ENCODE measurements at regions not wholly inside any gene's neighbourhood (a gene's known extent, or its start where the extent isn't known, plus 50 kb on each side); places are given as distances from the start of the nearest gene placed in this dataset.
A peak's percentile ranks its signal among the peaks of the same experiment; 100 is the strongest.

DNA sequence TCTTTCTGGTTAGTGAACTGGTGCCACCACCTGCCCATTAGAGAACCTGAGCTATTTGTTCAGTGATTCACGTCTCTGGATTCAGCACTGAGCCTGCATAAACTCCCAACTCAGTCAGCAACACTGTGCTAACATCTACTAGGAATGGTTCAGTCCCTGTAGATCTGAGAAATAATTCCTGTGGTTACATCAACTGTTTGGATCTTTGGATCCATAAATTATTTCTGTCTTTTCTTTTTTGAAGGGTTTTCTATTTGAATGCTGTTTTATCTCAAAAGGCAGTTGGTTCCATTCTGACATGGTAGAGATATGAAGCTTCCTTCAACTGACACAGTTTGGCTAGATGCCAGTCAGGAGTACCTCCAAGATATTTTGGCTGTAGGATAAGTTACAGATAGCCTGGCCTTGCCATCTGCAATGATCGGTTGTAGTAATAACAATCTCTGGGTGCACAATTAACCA, 125.9 kb downstream of the TRMT11 start:
- H3K4me1 ChIP-seq (replicated peaks in 1 of 2; ENCODE audit: control insufficient read depth in 2 of 2, insufficient read depth in 2 of 2, low read length in 2 of 2) = peaks cover 0 to 48% of the 10 kb centered on the region in 2 experiments; a peak in 4 of 5 replicates
- no peaks in the 10 kb centered on the region for H3K36me3 ChIP-seq (ENCODE audit: control insufficient read depth, insufficient read depth, low read length)
- ATAC-seq (peak; percentile 80), FAIRE-seq (peak; percentile 95), DNase-seq (ENCODE audit: extremely low read depth in 1 of 4, low spot score in 3 of 4) (peak in 2 of 4 experiments; percentile 57 to 92)
- no peaks in the 10 kb centered on the region for H3K9me3 ChIP-seq (replicated peaks; ENCODE audit: control insufficient read depth, insufficient read depth, low read depth, low read length)
- in situ Hi-C loops (cut with MboI) (no loop called here), intact Hi-C loops (cut with micrococcal nuclease) (loop anchor here (2.0 to 10.0 kb wide), 4 partner anchors 55 to 327 kb away; partner anchors contain the start of gene TRMT11)
- no TSS peak for BruUV-seq (replicated peaks)
- ChIA-PET POLR2A (interaction anchor here (0.5 to 1.6 kb wide), 6 partner anchors 8 to 1130 kb away, joined by 3 to 5 read pairs (median 3); no protein-coding TSS in a partner anchor), CTCF (ENCODE audit: low intra/inter-chr PET ratio) (no interaction called here)
- no peaks in the 10 kb centered on the region for H3K79me2 ChIP-seq (ENCODE audit: control insufficient read depth, insufficient read depth, low read length)
- H3K27ac ChIP-seq (ENCODE audit: extremely low read depth, low read depth, low read length) = peak overlapping the region; percentile 73
- no peaks in the 10 kb centered on the region for H3K27me3 ChIP-seq (ENCODE audit: control insufficient read depth in 2 of 2, insufficient read depth in 2 of 2, low read length in 2 of 2)
- peak overlapping the region in 1 of 2 experiments; percentile 16; a peak in 1 of 4 replicates for H3K9ac ChIP-seq (ENCODE audit: insufficient read depth in 1 of 2, low read depth in 2 of 2, low read length in 2 of 2)
- peak overlapping the region; percentile 54; the same call in 1 of the 2 replicates for H3K4me2 ChIP-seq (ENCODE audit: insufficient read depth, low read length)
- H2AFZ ChIP-seq (ENCODE audit: low read depth, low read length) = peak overlapping the region; percentile 40; the same call in 1 of the 2 replicates
- no peaks in the 10 kb centered on the region for H4K20me1 ChIP-seq (replicated peaks; ENCODE audit: control insufficient read depth, insufficient read depth, low read length)
- 0% methylated on average over 2 of the region's 2 CpGs for WGBS (ENCODE audit: insufficient coverage, low coverage, missing lambda C conversion rate)
- H3K4me3 ChIP-seq = no peak overlapping the region
- no peaks in the 10 kb centered on the region for H3K9me1 ChIP-seq (ENCODE audit: control insufficient read depth, insufficient read depth, low read length)
- TF ChIP-seq FOXM1 (IDR thresholded peaks at IDR 0.05; ENCODE audit: low read depth) (peak; percentile 98), FOXM1 (CRISPR knock-in tag; IDR thresholded peaks at IDR 0.05; ENCODE audit: low read depth) (no peak), SPI1 (IDR thresholded peaks at IDR 0.05; ENCODE audit: borderline replicate concordance, low read depth, low read length) (no peak), BCL6 (CRISPR knock-in tag; IDR thresholded peaks at IDR 0.05) (no peak), MCM7 (IDR thresholded peaks at IDR 0.05) (no peak), PHB (CRISPR knock-in tag; IDR thresholded peaks at IDR 0.05) (no peak), CBFA2T3 (IDR thresholded peaks at IDR 0.05) (peak; percentile 97)
- TF ChIP-seq, protein P1, sequence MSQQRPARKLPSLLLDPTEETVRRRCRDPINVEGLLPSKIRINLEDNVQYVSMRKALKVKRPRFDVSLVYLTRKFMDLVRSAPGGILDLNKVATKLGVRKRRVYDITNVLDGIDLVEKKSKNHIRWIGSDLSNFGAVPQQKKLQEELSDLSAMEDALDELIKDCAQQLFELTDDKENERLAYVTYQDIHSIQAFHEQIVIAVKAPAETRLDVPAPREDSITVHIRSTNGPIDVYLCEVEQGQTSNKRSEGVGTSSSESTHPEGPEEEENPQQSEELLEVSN (IDR thresholded peaks at IDR 0.05; ENCODE audit: borderline replicate concordance in 1 of 2, extremely low read depth in 1 of 2, insufficient read depth in 1 of 2, insufficient read length in 1 of 2, low read depth in 1 of 2, low read length in 1 of 2, poor library complexity in 1 of 2, severe bottlenecking in 1 of 2) = no peak
- TF ChIP-seq, protein P2, sequence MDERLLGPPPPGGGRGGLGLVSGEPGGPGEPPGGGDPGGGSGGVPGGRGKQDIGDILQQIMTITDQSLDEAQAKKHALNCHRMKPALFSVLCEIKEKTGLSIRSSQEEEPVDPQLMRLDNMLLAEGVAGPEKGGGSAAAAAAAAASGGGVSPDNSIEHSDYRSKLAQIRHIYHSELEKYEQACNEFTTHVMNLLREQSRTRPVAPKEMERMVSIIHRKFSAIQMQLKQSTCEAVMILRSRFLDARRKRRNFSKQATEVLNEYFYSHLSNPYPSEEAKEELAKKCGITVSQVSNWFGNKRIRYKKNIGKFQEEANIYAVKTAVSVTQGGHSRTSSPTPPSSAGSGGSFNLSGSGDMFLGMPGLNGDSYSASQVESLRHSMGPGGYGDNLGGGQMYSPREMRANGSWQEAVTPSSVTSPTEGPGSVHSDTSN (CRISPR knock-in tag; IDR thresholded peaks at IDR 0.05; ENCODE audit: low read depth) = no peak
- TF ChIP-seq, protein P2 (tag; conservative IDR thresholded peaks at IDR 0.05; ENCODE audit: low read depth) = peak; percentile 98
- TF ChIP-seq, protein P3, sequence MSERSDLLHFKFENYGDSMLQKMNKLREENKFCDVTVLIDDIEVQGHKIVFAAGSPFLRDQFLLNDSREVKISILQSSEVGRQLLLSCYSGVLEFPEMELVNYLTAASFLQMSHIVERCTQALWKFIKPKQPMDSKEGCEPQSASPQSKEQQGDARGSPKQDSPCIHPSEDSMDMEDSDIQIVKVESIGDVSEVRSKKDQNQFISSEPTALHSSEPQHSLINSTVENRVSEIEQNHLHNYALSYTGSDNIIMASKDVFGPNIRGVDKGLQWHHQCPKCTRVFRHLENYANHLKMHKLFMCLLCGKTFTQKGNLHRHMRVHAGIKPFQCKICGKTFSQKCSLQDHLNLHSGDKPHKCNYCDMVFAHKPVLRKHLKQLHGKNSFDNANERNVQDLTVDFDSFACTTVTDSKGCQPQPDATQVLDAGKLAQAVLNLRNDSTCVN (CRISPR knock-in tag; IDR thresholded peaks at IDR 0.05) = no peak
- TF ChIP-seq, protein P4, sequence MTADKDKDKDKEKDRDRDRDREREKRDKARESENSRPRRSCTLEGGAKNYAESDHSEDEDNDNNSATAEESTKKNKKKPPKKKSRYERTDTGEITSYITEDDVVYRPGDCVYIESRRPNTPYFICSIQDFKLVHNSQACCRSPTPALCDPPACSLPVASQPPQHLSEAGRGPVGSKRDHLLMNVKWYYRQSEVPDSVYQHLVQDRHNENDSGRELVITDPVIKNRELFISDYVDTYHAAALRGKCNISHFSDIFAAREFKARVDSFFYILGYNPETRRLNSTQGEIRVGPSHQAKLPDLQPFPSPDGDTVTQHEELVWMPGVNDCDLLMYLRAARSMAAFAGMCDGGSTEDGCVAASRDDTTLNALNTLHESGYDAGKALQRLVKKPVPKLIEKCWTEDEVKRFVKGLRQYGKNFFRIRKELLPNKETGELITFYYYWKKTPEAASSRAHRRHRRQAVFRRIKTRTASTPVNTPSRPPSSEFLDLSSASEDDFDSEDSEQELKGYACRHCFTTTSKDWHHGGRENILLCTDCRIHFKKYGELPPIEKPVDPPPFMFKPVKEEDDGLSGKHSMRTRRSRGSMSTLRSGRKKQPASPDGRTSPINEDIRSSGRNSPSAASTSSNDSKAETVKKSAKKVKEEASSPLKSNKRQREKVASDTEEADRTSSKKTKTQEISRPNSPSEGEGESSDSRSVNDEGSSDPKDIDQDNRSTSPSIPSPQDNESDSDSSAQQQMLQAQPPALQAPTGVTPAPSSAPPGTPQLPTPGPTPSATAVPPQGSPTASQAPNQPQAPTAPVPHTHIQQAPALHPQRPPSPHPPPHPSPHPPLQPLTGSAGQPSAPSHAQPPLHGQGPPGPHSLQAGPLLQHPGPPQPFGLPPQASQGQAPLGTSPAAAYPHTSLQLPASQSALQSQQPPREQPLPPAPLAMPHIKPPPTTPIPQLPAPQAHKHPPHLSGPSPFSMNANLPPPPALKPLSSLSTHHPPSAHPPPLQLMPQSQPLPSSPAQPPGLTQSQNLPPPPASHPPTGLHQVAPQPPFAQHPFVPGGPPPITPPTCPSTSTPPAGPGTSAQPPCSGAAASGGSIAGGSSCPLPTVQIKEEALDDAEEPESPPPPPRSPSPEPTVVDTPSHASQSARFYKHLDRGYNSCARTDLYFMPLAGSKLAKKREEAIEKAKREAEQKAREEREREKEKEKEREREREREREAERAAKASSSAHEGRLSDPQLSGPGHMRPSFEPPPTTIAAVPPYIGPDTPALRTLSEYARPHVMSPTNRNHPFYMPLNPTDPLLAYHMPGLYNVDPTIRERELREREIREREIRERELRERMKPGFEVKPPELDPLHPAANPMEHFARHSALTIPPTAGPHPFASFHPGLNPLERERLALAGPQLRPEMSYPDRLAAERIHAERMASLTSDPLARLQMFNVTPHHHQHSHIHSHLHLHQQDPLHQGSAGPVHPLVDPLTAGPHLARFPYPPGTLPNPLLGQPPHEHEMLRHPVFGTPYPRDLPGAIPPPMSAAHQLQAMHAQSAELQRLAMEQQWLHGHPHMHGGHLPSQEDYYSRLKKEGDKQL (CRISPR knock-in tag; IDR thresholded peaks at IDR 0.05; ENCODE audit: borderline replicate concordance) = no peak
